ENCODE measurements at regions not wholly inside any gene's neighbourhood (a gene's known extent, or its start where the extent isn't known, plus 50 kb on each side); places are given as distances from the start of the nearest gene placed in this dataset.
"Not testable (repeated sequence)": the region's sequence is repeated elsewhere in the genome, so short reads cannot be mapped to it uniquely, and the experiment has no call there.

DNA sequence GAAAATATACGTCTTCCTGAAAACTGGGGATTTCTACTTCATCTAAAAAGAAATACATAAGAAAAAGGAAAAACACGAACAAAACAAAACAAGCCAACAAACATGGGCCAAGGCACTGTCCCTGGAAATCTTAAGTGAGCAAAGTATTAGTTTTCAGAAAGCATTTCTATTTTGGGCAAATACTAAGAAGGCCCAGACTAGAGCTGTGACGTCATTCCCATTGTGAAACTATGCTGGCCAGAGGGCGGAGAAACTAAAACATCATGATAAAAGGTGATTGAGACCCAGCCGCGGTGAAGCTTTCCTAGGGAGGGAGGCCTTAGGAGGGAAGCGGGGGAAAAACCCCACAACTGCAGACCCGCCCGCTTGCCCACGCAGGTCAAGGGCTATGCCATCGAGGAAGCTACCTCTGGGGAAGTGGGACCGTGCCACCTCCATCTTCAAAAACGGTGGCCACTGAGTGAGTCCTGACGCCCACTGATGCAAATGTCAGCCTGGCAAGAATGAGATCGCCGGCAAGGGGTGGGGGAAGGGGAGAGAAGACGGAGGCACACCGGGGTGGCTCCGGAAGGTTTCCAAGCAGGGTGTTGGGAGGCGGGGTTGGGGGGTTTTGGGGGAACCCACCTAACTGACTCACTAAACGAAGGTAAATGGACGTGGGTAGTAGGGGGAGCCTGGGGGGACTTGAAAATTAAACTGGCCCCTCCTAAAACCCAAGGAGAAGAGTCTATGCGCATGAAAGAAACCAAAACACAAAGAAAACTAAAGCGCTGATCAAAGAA lies 1504.6 kb upstream of the DEFB115 start:
- H3K27me3 Mint-ChIP-seq; DNase-seq; H3K4me1 Mint-ChIP-seq; ATAC-seq; H3K36me3 Mint-ChIP-seq (ENCODE audit: low read depth); H3K9me3 ChIP-seq (ENCODE audit: control insufficient read depth, low read length, poor library complexity, severe bottlenecking): not testable (repeated sequence)
- H3K4me3 Mint-ChIP-seq = peak overlapping the region; percentile 52
- peak overlapping the region; percentile 14 for H3K27ac Mint-ChIP-seq

DNA sequence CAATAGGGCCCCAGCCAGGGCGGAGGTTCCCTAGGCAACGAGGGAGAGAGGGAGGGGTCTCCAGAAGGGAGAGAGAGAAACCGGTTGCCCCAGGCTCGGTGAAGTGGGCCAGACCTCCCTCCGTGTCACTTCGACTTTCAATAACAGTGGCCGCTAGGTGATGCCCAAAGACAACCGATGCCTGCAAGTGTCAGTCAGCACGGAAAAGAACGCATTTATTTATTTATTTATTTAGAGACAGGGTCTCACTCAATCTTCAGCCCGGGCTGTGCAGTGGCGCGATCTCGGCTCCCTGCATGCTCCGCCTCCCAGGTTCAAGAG lies 1504.1 kb upstream of the DEFB115 start:
- H3K27me3 Mint-ChIP-seq, H3K4me1 Mint-ChIP-seq: not testable (repeated sequence)

GRCh38 chr20:29753879-29754278 lies 1503.6 kb upstream of the DEFB115 start:
- not testable (repeated sequence) for DNase-seq; ATAC-seq; H3K9me3 ChIP-seq (ENCODE audit: control insufficient read depth, low read length, poor library complexity, severe bottlenecking); H3K36me3 Mint-ChIP-seq (ENCODE audit: low read depth); H3K4me1 Mint-ChIP-seq; H3K27me3 Mint-ChIP-seq; H3K4me3 Mint-ChIP-seq
- H3K27ac Mint-ChIP-seq = peak overlapping the region; percentile 14

More for the DNA sequence above, 1504.1 kb upstream of the DEFB115 start:
- H3K9me3 ChIP-seq (ENCODE audit: control insufficient read depth, low read length, poor library complexity, severe bottlenecking); ATAC-seq; DNase-seq; H3K36me3 Mint-ChIP-seq (ENCODE audit: low read depth): not testable (repeated sequence)
- Mint-ChIP-seq H3K27ac (peak overlapping the region; percentile 14), H3K4me3 (peak overlapping the region; percentile 52)

- H3K4me3 Mint-ChIP-seq; H3K27me3 Mint-ChIP-seq; ATAC-seq; H3K9me3 ChIP-seq (ENCODE audit: control insufficient read depth, low read length, poor library complexity, severe bottlenecking); H3K36me3 Mint-ChIP-seq (ENCODE audit: low read depth); H3K27ac Mint-ChIP-seq; DNase-seq; H3K4me1 Mint-ChIP-seq: not testable (repeated sequence)
These were observed 1501.5 kb upstream of the DEFB115 start for GRCh38 chr20:29755854-29756498.

DNA sequence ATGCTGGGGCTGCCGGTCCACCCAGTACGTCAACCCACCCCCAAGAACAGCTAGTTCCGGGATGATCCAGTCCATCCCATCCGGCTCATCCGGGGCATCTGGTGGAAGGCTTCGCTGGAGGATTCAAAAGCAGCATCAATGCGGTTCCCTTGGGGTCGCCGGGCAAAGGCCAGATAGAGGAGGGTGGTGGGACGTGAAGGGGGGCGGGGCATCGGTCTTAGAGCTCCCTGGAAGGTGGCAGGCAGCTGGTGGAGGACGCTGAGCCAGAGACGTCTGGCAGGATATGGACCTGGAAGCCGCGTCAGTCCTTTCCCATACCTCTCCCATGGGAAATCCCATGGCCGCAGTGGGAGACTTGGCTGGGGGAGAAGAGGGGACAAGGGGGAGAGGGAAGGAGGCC lies 1500.8 kb upstream of the DEFB115 start:
- Mint-ChIP-seq H3K27ac (no peak overlapping the region), H3K4me1 (peaks cover 5% of the 10 kb centered on the region), H3K36me3 (ENCODE audit: low read depth) (peaks cover 5% of the 10 kb centered on the region), H3K27me3 (no peaks in the 10 kb centered on the region), H3K4me3 (no peak overlapping the region)
- ATAC-seq = no peak
- no peak for DNase-seq
- H3K9me3 ChIP-seq (ENCODE audit: control insufficient read depth, low read length, poor library complexity, severe bottlenecking) = no peaks in the 10 kb centered on the region

- ATAC-seq; H3K4me3 Mint-ChIP-seq; H3K27ac Mint-ChIP-seq; H3K36me3 Mint-ChIP-seq (ENCODE audit: low read depth); H3K9me3 ChIP-seq (ENCODE audit: control insufficient read depth, low read length, poor library complexity, severe bottlenecking); DNase-seq; H3K27me3 Mint-ChIP-seq; H3K4me1 Mint-ChIP-seq: not testable (repeated sequence)
These were observed 1495.7 kb upstream of the DEFB115 start for GRCh38 chr20:29761621-29762385.

- DNase-seq (no peak), ATAC-seq (no peak)
- H3K27ac Mint-ChIP-seq = no peak overlapping the region
- no peaks in the 10 kb centered on the region for H3K4me1 Mint-ChIP-seq
- no peak overlapping the region for H3K4me3 Mint-ChIP-seq
- no peaks in the 10 kb centered on the region for H3K9me3 ChIP-seq (ENCODE audit: control insufficient read depth, low read length, poor library complexity, severe bottlenecking)
- H3K36me3 Mint-ChIP-seq (ENCODE audit: low read depth) = no peaks in the 10 kb centered on the region
- no peaks in the 10 kb centered on the region for H3K27me3 Mint-ChIP-seq
These were observed 1494.8 kb upstream of the DEFB115 start for GRCh38 chr20:29762620-29763019.

- no peak overlapping the region for H3K27ac Mint-ChIP-seq
- H3K4me3 Mint-ChIP-seq = no peak overlapping the region
- H3K4me1 Mint-ChIP-seq = no peaks in the 10 kb centered on the region
- ATAC-seq (no peak), DNase-seq (no peak)
- no peaks in the 10 kb centered on the region for H3K9me3 ChIP-seq (ENCODE audit: control insufficient read depth, low read length, poor library complexity, severe bottlenecking)
- no peaks in the 10 kb centered on the region for H3K27me3 Mint-ChIP-seq
- peaks cover 2% of the 10 kb centered on the region for H3K36me3 Mint-ChIP-seq (ENCODE audit: low read depth)
These were observed 1493.5 kb upstream of the DEFB115 start for GRCh38 chr20:29763821-29764511.

GRCh38 chr20:29764922-29765610 lies 1492.4 kb upstream of the DEFB115 start:
- H3K4me3 Mint-ChIP-seq = peak overlapping the region; percentile 19
- not testable (repeated sequence) for H3K4me1 Mint-ChIP-seq; H3K9me3 ChIP-seq (ENCODE audit: control insufficient read depth, low read length, poor library complexity, severe bottlenecking); DNase-seq; H3K27me3 Mint-ChIP-seq; H3K27ac Mint-ChIP-seq; H3K36me3 Mint-ChIP-seq (ENCODE audit: low read depth); ATAC-seq

DNA sequence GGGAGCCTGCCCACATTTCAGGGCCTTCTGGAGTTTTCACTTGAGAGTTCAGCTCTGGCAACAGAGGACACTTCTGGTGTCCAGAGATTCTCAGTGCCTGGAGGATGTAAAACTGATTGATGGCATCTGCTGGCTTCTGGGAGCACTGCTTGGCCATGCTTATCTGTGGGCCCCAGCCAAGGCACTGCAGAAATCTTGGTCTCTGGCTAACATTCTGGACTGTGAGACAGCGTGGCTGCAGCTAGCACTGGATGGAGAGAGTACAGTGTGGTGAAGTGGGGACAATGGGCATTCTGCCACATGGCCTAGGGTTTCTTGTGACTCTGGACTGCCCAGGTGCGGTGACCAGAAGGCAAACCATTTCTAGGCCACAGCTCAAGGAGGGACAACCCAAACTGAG lies 1479.4 kb upstream of the DEFB115 start:
- H3K27me3 Mint-ChIP-seq; H3K4me3 Mint-ChIP-seq; DNase-seq; ATAC-seq; H3K27ac Mint-ChIP-seq; H3K4me1 Mint-ChIP-seq; H3K36me3 Mint-ChIP-seq (ENCODE audit: low read depth); H3K9me3 ChIP-seq (ENCODE audit: control insufficient read depth, low read length, poor library complexity, severe bottlenecking): not testable (repeated sequence)

GRCh38 chr20:29781217-29781616 lies 1476.2 kb upstream of the DEFB115 start:
- not testable (repeated sequence) for ATAC-seq; H3K4me1 Mint-ChIP-seq; H3K4me3 Mint-ChIP-seq; H3K27ac Mint-ChIP-seq; H3K36me3 Mint-ChIP-seq (ENCODE audit: low read depth); H3K9me3 ChIP-seq (ENCODE audit: control insufficient read depth, low read length, poor library complexity, severe bottlenecking); DNase-seq; H3K27me3 Mint-ChIP-seq

DNA sequence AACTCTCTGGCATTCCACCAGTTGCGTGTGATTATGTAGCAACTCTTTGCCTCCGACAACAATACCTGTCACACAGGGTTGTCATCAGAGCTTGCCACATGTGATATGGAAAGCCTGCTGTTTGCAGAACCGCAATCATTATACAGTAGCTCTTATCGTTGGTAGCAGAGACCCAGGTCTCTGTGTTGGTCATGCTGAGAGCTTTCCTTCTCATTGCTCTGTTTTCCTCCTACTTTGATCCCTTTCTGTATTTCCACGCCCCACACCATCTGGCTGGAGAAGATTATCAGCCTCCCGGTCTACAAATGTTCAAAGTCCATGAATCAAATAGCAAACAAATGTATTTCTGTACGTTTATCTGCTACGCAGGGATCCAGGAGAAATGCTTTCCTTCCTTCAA lies 1475.6 kb upstream of the DEFB115 start:
- H3K27me3 Mint-ChIP-seq; H3K9me3 ChIP-seq (ENCODE audit: control insufficient read depth, low read length, poor library complexity, severe bottlenecking); H3K27ac Mint-ChIP-seq; H3K36me3 Mint-ChIP-seq (ENCODE audit: low read depth); H3K4me1 Mint-ChIP-seq; H3K4me3 Mint-ChIP-seq; DNase-seq; ATAC-seq: not testable (repeated sequence)

DNA sequence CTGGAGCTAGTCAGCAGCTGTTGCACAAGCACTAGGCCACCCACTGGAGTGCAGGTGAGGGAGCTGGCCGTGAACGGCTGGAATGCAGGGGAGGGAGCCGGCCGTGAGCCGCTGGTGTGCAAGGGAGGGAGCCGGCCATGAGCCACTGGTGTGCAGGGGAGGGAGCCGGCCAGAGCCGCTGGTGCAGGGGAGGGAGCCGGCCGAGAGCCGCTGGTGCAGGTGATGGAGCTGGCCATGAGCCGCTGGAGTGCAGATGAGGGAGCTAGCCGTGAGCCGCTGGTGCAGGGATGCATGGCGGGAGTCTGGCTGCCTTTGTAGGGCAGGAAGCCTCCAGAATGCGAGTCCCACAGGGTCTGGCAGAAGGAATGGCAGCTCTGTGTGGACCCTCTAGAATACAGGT lies 1470.0 kb upstream of the DEFB115 start:
- not testable (repeated sequence) for H3K4me1 Mint-ChIP-seq; H3K9me3 ChIP-seq (ENCODE audit: control insufficient read depth, low read length, poor library complexity, severe bottlenecking); H3K27ac Mint-ChIP-seq; ATAC-seq; DNase-seq; H3K4me3 Mint-ChIP-seq; H3K36me3 Mint-ChIP-seq (ENCODE audit: low read depth); H3K27me3 Mint-ChIP-seq

All from T-helper 17 cell (primary cell).